GM21423 (cell line): ENCODE measurements at regions not wholly inside any gene's neighbourhood (a gene's known extent, or its start where the extent isn't known, plus 50 kb on each side); places are given as distances from the start of the nearest gene placed in this dataset.
"Not testable (repeated sequence)": the region's sequence is repeated elsewhere in the genome, so short reads cannot be mapped to it uniquely, and the experiment has no call there.

Experiments used
- ATAC-seq: cut with Tn5 transposase; IDR thresholded peaks from one replicate; pipeline ENCODE4 v1.9.1; 2021; ENCODE audit warnings: mild to moderate bottlenecking, moderate library complexity; ENCODE audit not compliant: unreplicated experiment

DNA sequence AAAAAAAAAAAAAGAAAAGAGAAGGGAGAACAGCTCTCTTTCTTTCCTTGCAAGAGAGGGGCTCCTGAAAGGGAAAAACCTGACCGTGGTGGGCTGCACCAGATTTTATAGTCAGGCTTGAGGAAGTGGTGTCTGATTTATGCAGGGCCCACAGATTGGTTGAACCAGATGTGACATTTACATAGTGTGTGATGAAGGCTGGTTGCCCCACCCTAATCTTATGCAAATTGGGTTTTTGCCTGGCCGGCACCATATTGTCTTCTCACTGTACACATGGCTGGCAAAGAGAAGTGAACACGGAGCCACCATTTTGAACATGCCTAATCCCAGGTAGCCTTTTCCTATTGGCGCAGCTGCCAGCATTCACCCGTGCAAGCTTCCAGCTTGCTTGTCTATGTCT is 154.4 kb downstream of the OXSM start:
- no peak for ATAC-seq

GRCh38 chr3:25945366-25945765 is 155.5 kb downstream of the OXSM start:
- ATAC-seq = no peak

DNA sequence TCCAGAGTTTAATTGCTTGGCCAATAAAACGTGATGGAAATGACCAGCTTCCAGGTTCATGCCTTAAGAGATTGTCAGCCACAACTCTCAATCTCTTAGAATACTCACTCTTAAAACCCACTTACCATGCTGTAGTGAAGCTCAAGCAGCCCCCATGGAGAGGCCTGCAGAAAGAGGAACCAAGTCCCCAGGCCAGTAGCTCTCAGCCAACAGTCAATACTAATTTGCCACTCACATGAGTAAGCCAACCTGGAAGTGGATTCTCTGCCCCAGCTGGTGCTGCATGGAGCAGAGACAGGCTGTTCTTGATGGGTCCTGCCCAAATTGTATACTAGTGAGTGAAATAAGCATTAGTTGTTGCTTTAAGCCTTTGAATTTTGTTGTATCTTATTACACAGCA is 155.9 kb downstream of the OXSM start:
- no peak for ATAC-seq

GRCh38 chr3:25952133-25952532 is 162.2 kb downstream of the OXSM start:
- no peak for ATAC-seq

- ATAC-seq = no peak
These were observed 167.1 kb downstream of the OXSM start for GRCh38 chr3:25957026-25957425.

- no peak for ATAC-seq
These were observed 170.9 kb downstream of the OXSM start for GRCh38 chr3:25960776-25961175.

DNA sequence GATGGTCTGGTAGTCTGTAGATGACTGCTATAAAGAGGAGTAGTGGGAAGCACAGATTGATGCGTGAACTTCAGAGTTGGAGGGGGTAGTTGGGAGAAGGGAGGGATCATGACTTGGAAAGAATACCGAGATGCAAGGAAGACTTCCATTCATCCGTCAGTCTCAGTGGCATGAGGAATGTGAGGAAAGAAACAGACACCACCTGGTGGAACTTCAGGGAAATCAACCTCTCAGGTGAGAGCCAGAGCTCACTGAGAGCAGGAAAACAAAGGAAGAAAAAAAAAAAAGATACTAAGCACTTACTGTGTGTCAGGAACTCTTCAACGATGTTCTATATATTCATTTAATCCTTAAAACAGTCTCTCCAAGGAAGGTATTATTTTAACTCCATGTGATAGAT is 172.4 kb downstream of the OXSM start:
- no peak for ATAC-seq

- ATAC-seq = no peak
These were observed 174.3 kb downstream of the OXSM start for GRCh38 chr3:25964141-25964540.

DNA sequence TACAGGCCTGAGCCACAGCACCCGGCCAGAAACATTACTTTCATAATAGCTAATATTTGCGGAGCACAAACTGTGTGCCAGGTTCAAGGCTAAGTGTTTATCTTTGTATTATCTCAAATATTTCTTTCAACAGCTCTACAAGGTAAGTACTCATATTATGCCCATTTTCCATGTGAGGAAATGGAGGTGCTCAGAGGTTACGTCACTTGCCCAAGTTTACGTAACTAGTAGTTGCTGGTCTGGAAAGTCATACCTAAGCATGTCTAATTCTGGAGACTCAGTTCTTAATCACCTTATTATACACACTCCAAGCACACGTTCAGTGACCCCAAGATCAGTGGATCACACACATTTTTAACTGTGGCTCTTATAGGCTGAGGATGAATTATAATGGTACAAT is 177.5 kb downstream of the OXSM start:
- ATAC-seq = no peak

DNA sequence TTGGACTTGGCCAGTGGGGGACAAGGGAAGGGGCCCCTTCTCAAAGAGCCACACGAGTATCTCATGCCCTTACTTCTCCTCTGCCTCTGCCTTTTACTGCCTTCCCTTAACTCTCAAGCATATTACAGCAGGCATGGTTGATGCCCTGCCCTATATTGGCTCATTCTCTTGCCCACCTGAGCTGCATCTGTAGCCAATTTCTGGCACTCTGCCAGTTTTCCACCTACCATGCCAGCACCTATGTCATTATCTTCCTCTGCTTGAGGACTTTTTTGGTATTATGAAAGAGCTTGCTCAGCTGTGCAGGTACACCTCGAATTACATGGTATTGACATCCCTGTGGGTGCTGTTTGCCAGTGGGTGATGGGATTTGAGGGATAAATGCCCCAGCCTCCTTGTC is 181.8 kb downstream of the OXSM start:
- ATAC-seq = no peak

DNA sequence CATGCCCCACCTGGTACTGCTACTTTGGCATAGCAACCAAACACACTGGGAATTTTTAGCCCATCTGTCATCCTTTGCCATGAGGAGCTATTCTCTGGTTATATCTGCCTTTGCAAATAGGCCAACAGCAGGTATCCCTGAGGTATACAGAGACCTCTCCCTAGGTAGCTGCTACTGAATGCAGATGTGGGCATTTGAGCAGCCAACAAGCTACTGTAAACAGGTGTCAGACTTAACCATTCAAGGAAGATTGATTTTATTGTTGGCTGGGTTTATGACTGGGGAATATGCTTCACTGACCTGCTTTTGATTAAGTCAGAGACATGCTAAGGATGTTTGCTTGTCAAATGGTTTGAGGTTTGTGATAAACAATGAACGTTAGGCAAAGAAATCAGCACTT is 183.2 kb downstream of the OXSM start:
- no peak for ATAC-seq

DNA sequence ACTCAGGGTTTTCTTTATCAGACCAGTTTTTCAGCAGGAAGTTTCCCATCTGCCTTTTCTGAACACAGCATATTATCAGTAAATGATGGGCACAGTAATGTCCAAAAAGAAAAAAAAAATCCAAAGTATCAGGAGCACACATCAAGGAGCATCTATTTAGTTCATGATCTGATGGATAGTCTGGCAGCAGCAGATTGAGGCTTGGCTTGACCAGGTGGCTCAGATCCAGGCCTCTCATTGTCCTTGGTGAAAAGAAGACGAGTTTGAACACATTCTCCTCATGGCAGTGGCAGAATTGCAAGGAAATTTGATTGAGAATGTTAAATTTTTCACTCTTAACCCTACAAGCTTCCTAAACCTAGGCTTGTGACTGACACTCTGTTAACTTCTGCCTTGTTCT is 192.9 kb downstream of the OXSM start:
- ATAC-seq = no peak

DNA sequence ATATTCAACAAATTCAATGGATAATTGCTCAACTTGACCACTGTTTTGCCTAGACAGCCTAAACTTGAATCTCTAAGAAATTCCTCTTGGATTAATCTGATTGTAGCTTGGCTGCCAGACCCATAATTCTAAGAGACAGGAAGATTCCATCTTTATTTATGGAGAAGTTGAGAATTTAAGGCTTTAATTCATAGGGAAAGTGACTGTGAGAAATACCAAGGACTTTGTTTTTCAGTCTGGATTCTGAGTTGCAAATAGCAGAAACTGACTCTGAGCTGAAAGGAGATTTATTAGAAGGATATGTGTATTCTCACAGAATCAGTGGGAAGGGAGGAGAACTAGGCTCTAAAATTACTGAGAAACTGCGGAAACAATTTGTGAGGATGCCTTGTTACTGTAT is 195.7 kb downstream of the OXSM start:
- no peak for ATAC-seq

DNA sequence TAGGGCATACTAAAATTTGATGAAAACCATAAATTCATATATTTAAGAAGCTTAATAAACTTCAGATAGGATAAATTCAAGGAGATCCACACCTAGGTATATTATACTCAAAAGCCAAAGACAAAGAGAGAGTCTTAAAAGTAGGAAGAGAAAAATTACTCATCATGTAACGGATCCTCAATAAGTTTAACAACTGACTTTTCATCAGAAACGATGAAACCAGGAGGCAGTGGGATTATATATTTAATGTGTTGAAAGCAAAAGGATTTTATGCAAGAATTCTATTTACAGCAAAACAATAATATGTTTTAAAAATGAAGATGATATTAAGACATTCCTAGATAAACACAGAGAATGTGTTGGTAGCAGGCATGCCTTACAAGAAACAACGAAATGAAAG is 202.7 kb downstream of the OXSM start:
- no peak for ATAC-seq

DNA sequence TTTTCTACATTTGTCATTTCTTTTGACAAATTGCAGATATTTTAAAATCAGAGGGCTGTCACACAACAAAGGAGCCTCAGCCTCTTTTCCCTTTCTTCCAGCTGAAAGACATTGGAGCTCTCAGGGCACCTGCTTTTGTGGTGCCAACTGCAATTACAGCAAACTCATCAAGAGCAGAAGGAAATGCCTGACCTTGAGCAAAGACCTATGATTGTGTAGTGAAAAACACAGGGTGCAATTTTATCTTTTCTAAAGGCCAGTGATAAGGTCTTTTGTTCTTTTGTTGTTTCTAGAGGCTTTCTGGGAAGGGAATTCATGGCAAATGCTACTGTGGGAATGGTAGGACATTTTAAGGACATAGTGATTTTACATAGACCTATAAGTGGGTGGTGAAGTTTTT is 214.3 kb downstream of the OXSM start:
- ATAC-seq = no peak

DNA sequence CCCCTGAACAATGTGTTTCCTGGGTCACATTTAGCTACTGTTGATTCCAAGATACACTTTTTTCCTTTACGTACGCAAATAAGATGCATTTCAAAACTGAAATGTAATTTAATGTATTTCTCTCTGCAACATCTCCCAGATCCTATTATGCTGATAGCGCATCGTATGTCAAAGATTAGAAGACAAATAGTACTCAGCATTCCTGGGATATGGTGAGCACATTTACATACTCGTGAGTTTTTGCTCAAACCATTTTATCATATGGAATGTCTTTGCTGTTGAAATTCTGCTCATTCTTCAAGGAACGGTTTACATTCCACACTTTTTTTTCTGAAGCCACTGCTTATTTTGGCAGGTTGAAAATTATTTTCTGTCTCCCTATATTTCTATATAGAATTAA is 221.4 kb downstream of the OXSM start:
- ATAC-seq = no peak

DNA sequence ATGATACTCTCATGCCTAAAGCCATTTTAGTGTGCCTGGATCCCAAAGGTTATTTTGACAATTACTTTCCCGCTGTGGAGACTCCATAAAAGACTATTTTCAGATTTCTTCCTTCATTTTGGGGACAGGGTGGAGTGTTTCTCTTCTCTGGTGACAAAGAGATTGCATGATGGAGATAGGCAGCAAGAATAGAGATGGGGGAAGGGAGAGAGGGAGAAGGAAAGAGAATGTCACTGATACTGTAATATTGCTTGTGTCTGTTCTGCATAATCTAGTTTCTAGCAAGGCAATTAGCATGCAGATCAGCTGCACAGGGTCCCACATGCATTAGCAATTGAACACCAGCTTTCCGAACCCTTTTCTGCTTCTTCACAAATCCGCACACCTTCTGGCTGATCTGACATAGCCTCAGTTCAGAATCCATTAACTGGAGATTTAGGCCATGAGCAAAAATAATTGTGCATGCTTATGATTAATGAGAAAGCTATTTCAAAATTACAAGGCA is 222.4 kb downstream of the OXSM start:
- no peak for ATAC-seq

- no peak for ATAC-seq
These were observed 225.9 kb downstream of the OXSM start for GRCh38 chr3:26015752-26016151.

- no peak for ATAC-seq
These were observed 229.0 kb downstream of the OXSM start for GRCh38 chr3:26018889-26019288.

- not testable (repeated sequence) for ATAC-seq
These were observed 234.3 kb downstream of the OXSM start for GRCh38 chr3:26024206-26024605.

GRCh38 chr3:26029321-26029720 is 239.4 kb downstream of the OXSM start:
- ATAC-seq = no peak

DNA sequence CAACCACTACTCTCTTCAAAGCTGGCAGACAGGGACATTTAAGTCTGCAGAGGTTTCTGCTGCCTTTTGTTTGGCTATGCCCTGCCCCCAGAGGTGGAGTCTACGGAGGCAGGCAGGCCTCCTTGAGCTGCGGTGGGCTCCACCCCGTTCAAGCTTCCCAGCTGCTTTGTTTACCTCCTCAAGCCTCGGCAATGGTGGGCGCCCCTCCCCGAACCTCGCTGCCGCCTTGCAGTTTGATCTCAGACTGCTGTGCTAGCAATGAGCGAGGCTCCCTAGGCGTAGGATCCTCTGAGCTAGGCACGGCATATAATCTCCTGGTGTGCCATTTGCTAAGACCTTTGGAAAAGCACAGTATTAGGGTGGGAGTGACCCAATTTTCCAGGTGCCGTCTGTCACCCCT is 252.2 kb downstream of the OXSM start:
- ATAC-seq = not testable (repeated sequence)

DNA sequence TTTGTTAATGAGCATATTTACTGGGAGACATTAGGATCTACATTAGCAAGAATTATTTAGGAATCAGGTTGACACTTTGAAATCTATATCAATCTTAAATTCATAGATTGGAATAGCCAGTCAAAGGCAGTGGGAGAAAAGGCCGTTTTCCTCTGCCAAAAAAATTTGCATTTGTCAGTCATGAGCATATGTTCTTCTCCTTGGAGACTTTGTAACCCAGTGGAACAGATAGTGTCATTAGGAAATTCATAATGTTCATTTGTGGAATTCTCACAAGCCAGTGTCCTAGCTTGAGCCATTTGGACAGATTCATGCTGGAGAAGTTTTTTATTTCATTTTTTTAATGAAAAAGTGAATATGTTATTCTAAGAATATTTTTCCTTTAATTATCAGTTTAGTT is 260.1 kb downstream of the OXSM start:
- no peak for ATAC-seq

DNA sequence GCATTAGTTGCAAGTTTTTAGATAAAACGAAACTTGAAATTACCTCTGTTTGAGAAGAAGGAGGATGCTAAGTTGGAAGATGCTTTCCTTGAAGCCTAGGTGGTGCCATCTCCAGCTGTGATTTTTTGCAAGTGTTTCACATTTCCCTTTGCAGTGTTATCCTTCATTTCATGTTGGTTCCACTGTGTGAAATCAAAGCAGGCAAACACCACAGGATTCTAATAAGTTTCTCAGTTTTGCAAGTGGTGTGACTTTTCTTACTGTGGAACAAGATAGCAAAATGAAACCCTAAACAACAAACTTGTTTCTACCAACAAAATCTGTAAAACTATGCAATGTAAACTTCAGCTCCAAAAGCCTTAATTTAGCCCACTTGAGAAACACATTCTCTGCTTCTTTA is 260.9 kb downstream of the OXSM start:
- no peak for ATAC-seq
